GM12892 (cell line): ENCODE measurements at regions not wholly inside any gene's neighbourhood (a gene's known extent, or its start where the extent isn't known, plus 50 kb on each side); places are given as distances from the start of the nearest gene placed in this dataset.

Experiments
- POLR2A ChIP-seq: IDR thresholded peaks from 2 replicates; pipeline ENCODE4 v1.6.1; 2011; ENCODE audit warnings: low read depth, low read length, control low read depth
- POLR2AphosphoS5 ChIP-seq: IDR thresholded peaks from 2 replicates; pipeline ENCODE4 v1.6.1; 2011; ENCODE audit warnings: low read depth, low read length, control low read depth
- TAF1 ChIP-seq: IDR thresholded peaks from 2 replicates; pipeline ENCODE4 v1.6.1; 2011; ENCODE audit warnings: low read depth, mild to moderate bottlenecking, control low read depth, low read length, borderline replicate concordance

DNA sequence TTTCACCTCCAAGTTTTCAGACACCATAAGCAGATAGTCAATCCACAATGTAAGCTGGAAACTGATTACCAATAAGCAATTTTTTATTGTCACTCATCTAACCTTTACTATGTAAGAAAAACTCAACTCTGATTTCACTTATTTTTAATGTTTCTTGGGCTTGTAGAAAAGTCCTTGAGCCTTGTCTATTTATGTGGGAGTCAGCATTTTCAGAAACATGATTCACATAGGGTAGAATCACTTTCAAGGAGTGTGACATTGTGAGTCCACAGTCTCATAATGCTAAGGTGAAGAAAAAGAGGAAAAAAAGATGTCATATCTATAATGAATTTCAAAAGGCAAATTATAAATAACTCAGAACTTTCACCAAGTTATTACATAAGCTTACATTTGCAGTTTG, 2167.9 kb upstream of the C9orf72 start:
- TF ChIP-seq POLR2A: no peak
- TF ChIP-seq POLR2AphosphoS5: no peak
- no peak for TF ChIP-seq TAF1
